GM18868 (cell line): ENCODE measurements at regions not wholly inside any gene's neighbourhood (a gene's known extent, or its start where the extent isn't known, plus 50 kb on each side); places are given as distances from the start of the nearest gene placed in this dataset.

Source experiments
- ATAC-seq: cut with Tn5 transposase; IDR thresholded peaks from one replicate; pipeline ENCODE4 v1.9.1; 2021; ENCODE audit warnings: mild to moderate bottlenecking, moderate library complexity; ENCODE audit not compliant: unreplicated experiment

DNA sequence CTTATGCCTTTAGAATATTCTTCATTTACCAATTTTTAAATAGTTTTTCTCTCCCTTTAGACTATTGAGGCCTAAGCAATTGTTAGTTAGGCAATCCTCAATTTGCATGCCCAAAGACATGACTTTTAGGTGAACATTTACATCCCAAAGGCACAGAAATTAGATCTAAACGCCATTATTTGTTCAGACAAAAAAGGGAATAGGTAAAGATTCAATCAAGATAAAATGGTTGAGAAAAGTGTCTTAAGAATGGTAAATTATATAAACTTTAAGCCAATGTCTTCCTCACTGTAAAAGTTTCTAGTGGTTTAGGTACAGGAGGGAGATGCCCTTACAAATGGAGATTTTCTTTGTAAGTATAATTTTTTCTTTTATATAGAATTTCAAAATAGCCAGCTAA is 50.2 kb upstream of the MME start:
- ATAC-seq = no peak

DNA sequence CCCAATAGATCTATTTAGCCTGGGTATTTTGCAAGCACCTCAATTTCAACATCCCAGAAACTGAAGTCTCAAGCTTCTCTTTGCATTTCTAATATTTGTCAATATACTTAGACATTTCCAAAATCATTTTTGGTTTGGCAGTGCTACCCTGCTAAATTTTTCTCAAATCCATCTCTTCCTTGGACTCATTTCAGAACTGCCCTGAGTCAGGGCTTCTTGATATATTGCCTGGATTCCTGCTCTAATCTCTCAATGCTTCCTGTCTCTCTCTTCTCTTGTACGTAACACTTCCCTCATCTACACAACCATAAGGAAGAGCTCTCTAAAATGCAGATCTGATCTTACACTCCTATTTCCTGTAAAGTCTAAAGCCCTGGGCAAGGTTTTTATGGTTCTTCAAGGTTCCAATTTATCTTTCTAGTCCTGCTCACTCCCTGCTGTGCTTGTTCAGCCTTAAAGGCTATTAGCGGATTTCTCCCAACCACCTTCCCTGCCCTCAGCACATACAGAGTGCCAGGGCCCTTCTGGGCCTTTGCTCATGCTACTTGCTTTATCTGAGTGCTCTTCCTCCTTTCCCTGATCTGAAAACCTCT is 53.0 kb upstream of the MME start:
- ATAC-seq = no peak

DNA sequence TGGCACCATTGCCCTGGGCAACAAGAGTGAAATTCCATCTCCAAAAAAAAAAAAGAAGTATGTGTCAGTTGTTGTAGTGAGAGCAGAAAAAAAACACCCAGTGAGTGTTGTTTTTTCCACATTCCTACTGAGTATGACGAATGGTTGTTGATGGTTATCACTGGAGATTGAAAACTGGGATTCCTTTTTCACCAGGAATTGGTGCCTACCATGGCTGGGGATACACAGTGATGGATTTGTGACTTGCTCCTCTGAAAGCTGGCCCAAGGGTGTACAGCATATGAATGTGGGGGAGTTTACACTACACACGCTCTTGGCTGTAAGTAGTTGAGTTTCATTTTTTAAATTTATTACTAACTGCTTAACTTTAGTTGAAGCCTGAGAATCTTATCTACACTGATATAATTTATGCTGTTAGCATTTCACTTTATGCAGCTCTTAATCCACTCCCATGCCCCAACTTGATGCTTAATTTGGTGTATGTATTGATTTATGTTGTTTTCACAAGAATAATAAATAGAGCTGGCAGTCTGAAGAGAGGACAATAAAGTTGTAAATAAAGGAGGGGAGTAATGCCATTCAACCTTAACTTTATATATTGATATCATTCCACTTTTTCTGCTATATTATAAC is 56.0 kb upstream of the MME start:
- ATAC-seq = no peak

DNA sequence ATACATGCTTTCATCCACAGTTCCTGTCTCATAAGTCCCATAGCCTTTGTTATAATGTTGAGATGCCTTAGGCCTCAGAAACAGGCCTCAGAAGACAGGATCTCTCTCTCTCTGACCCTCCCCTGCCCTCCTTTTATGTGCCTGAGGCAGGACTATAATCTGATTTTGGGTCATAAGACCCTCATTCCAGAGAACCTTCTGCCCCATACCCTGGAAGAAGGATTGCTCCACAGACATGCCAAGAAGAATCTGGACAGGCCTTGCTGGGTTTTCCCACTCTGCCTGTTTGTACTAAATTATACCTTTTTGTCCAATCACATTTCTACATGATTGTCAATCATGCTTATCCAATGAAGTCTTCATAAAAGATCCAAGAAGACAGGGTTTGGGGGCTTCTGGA is 57.2 kb upstream of the MME start:
- no peak for ATAC-seq

DNA sequence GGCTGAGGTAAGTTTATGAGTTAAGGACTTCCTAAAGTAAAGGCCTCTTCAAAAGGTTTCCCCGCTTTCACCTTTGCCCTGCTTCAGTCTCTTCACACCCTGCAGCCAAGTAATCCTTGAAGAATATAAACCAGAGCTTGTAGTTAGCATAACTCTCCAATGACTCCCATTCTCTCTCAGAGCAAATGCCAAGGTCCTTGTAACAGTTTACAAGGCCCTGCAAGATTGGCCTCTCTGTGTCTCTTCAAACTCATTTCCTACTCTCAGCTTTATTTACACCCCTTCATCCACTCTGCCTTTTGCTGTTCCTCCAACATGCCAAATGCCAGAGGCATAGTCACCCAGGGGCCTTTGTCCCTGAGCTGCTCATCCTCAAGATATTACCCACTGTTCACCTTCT is 60.5 kb upstream of the MME start:
- ATAC-seq = no peak

DNA sequence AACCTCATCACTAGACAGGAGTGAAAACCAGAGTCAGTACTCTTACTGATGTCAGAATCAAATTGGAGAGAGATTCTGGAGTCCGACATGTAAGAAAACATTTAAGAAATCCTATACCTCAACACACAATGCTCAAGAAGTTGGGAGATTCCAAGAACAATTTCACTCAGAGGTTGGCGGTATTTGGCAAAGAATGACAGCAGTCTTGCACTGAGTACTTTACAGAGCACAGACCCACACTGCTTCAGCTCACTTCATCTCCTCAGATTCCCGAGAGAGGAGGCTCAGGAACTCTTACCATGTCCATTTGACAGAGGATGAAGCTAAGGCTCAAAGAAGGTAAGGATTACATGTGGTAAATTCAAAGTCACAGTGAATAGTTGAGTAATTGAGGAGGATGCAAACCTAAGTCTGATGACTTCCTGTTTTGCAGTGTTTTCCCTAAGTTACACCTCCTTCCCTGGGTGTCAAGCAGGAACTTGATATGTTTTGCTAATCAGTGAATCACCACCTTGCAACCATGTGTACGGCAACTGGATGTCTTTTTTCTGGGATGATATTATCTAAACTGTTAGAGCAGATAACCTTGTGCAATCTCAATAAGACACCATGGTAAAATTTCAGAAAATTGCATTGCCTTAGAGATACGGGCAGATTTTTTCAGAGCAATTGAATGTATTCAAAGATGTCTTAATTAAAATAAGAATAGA is 61.3 kb upstream of the MME start:
- ATAC-seq = no peak

DNA sequence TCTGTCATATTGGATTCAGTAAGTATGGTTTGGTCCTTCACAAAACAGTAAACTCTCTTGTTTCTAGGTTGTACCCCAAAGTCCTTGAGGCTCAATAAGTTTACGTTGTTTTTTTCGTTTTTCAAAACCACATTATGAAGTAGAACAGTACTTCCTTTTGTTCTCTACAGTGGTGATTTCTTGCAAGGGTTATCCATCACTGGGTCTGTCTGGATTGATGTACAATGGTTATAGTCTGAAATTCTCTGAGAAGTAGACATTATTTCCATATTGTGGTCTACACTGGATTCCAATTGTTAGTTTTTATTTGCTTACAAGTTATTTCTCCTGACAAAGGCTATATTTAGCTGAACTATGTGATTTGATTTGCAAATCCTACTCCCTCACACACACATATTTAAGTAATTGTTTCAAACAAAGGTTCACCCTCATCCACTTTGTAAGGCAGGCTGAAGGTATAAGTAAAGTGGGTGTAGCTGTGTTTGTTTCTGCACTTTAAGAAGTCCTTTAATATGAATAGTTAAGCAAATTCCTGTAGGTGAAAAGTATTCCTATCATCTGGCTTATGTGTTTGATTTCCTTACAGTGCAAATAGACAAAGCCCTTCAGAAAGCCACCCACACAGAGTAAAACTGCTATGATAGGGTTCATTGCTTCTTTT is 64.2 kb upstream of the MME start:
- ATAC-seq = no peak

DNA sequence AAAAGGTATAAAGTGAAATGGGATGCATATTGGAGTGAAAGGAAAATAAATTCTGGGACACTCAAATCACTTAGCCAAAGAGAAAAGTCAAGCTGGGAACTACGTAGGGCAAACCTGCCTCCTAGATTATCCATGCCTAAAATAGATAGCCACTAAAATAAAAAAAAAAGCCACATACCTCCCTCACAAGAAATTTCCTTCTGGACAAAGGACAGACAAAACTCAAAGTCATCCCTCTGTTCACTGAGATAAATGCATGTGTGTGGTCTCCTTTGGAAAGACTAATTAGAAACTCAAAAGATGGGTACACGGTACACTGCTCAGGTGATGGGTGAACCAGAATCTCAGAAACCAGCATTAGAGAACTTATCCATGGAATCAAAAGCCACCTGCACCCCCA is 65.2 kb upstream of the MME start:
- no peak for ATAC-seq

DNA sequence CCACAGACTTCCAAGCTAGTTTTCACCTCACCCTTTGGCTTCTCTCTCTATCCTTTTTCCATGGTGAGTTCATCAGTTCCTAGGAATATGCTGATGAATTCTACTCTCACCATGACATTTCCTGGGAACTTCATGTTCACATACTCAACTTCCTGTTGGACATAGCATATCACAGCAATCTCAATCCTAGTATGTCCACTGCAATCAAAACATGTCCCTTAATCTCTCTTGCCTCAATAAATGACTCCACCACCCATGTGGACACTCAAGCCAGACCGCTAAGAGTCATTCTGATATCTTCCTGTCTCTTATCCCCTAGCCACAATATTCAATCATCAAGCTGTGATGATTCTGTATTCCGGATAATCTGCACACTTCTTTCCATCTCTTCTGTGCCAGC is 66.7 kb upstream of the MME start:
- no peak for ATAC-seq

DNA sequence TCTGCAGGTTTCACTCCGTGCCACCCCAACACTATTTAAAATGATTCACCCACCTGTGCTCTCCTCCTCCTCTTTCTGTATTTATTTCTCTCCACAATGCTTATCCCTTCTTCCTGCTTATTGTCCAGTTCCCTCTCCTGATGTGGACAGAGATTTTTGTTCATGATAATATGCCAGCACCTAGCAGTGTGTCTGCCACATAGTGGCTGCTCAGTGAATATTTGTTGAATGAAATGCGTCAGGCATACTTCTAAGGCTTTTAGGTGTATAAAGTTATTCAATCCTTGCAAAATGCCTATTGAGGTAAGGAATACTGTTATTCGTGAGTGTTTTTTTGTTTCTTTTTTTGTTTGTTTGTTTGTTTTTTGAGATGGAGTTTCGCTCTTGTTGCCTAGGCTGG is 67.5 kb upstream of the MME start:
- ATAC-seq = no peak

DNA sequence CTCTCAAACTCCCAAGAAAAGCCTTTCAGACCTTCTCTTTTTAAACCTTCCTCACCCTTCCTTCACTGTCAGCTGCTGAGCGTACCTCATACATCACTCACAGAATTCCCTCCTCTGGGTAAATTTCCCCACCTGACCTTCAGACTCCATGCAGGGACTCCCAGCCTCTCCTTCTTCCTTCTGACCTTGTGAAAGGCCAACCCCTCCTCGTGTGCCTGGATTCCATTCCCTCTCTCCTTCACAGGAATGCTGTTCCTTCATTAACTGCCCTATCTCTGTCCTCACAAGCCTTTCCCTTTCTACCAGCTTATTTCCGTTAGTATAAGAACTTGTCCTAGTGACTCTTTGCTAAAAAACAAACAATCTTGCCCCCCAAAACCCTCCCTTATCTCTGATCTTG is 69.7 kb upstream of the MME start:
- ATAC-seq = no peak

DNA sequence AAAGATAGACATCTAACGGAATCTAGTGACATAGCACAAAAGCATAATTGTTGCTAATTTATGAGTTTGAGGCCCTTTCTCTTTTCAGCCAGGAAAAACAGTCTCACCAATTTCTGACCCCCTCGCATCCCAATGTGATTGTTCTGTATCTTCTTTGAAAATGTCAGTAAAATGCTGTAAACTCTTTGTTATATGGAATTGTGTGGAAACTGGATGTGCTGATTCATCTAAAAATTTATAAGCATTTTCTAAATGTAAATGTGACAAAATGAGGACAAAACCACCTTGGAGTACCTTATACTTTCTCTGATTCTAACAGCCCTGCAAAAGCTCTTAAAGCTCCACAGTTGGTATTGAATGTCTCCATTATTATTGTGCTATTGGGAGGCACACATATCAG is 70.9 kb upstream of the MME start:
- ATAC-seq = no peak

DNA sequence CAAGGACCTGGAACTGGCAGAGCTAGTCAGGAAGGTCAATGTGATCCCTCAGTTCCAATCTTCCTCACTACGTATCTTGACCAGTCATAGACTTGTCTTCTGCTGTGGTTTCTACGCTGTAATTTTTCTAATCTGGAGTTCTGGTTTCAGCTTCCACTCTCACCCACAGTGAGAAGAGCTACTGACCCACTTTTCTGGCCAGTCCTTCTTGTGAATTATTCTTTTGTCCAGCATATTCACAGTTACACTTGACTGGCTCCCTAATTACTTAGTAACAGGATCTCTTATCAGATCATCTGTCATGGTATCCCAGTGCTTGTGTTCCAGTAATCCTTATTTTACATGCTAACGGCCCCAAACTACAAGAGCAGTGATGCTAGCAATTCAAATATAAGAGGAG is 72.4 kb upstream of the MME start:
- no peak for ATAC-seq

DNA sequence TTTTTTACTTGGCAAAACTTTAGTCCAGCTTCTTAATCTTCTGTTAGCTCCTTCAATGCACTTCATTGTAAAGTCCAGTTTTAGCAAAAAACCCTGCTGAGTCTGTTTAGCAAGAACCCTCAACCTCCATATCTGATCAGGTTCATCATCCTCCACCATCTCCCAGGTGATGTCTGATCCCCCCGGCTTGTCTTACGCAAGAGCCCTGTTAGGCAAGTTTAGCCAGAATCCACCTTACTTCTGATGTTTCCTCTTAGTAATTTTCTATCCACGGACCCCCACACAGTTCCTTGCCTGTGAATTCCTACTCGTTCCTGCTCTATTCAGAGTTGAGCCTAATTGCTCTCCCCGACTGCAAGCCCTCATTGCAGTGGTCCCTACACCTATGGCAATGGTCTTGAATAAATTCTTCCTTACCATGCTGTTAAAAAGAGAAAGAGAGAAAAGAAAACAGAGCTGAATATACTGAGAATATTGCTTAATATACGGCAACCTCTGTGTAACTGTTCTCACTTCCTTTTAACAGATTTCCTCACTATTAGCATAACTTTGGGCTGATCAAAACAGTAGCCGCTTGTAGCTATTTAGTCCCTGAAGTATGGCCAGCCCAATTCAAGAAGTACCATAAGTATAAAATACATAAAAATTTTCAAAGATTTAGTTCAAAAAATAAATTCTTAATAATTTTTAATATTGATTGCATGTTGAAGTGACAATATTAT is 78.7 kb upstream of the MME start:
- no peak for ATAC-seq

DNA sequence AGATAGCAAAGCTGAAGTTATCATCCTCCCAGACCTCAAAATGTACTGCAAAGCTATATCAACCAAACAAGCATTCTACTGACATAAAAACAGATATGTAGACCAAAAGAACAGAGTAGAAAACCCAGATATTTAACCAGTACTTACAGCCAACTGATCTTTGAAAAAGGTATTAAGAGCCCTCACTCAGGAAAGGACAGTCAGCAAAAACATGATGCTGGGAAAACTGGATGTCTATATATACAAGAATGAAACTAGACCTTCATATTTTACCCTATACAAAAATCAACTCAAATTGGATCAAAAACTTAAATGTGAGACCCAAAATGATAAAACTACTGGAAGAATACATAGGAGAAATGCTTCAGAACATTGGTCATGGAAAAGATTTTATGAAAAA is 87.5 kb upstream of the MME start:
- ATAC-seq = no peak

DNA sequence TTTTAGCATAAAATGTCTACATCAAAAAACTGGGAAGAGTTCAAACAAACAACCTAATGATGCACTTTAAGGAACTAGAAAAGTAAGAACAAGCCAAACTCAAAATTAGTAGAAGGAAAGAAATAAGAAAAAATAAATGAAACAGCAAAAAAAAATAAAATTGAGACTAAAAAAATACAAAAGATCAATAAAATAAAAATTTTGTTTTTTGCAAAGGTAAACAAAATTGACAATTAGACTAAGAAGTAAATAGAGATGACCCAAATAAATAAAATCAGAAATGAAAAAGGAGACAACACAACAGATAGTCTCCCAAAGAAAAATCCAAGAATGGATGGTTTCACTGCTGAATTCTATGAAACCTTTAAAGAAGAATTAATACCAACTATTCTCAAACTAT is 89.6 kb upstream of the MME start:
- no peak for ATAC-seq

DNA sequence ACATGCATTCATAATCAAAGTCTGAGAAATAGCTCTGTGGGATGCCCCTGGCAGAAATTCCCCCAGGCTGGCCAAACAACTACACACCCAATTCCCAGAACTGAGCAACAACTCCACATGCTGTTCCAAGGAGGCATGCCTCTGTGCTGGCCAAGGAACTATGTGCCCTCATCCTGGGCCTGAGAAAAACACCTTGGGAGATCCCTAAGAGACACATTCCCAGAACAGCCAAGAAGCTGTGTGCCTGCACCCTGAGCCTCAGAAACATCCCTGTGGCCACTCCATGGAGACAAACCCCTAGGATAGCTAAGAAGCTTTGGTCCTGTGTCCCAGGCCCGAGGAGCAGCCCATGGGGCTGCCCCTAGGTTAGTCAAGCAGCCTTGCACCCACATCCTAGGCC is 92.3 kb upstream of the MME start:
- ATAC-seq = no peak

DNA sequence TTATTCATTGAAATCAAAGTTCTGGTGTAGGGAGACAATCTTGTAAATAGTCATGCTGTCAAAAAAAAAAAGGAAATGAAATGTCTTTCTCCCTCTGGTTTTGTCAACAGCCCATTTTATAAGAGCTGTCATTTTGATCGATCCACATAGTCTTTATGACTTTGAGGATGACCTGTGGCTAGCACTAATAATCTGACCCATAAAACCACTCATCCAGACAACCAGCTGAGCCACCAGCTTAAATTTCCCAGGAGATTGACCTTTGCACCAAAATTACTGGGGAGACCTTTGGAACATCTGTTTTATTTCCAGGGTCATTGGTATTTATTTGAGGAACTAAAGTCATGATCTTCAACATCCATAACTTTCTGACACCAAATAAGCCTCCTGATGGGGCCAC is 98.5 kb upstream of the MME start:
- no peak for ATAC-seq

DNA sequence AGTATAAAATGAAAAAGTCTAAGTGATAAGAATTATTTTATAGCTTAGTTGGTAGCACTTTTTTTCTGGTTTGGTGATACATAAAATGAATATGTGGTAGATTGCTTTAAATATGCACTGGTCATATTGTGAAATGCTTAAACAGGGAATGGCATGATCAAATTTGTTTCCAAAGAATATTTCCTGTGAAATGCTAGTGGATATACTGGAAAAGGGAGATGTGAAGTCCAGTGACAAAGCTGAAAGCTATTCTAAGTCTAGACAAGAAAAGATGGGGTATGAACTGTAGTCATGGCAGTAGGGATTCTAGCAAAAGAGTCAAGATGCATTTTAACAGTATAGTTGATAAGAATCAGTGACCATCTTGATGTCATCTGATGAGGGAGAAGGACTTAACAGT is 98.9 kb upstream of the MME start:
- ATAC-seq = no peak

DNA sequence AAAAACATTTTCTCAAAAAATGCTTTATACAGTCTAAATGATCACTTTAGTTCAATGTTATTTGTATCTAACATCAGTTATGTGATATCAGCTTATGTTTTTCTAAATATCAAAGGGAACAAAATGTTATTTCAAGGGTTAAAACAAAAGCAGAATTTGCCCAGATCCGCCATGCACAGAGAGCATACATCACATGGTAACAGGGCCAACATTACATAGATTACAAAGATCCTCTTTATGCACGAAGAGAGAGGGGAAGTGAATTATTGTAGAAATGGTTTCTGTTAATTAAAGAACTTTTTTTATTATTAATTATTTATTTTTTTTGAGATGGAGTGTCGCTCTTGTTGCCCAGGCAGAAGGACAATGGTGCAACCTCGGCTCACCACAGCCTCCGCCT is 100.8 kb upstream of the MME start:
- no peak for ATAC-seq

DNA sequence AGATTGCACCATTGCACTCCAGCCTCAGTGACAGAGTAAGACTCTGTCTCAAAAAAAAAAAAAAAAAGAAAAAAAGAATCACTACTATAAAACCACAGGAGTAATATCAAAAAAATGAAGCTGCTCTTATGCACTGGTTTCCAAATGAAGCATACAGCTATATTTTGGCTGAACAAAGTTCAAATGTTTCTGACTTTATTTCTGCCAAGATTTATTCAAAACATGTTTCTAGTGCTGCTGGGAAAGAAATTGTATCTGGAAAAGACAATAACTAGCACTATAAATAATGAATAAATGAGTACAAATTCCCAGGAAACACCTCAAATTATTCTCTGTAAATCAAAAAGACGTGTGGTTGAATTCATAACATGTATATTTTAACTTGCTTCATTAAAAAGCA is 102.5 kb upstream of the MME start:
- ATAC-seq = no peak
